Activated T-cell treated with anti-CD3 and anti-CD28 coated beads, Interleukin-2, amount 50 U/mL, for 72 hours (primary cell): ENCODE measurements at regions not wholly inside any gene's neighbourhood (a gene's known extent, or its start where the extent isn't known, plus 50 kb on each side); places are given as distances from the start of the nearest gene placed in this dataset.
A peak's percentile ranks its signal among the peaks of the same experiment; 100 is the strongest.

Experiments used
- ATAC-seq, 2 donors: fragments of 150-1000 bp; cut with Tn5 transposase; replicated peaks in 1 of 2; 2 replicates each; pipeline ENCODE4 v1.10.0; 2021; ENCODE audit warnings: moderate library complexity in 2 of 2, mild to moderate bottlenecking in 1 of 2
- DNase-seq, 2 donors: peaks; one replicate each; pipeline ENCODE4 v3.0.0; 2021 to 2022; ENCODE audit warnings: mixed read lengths in 1 of 2
- H3K27ac Mint-ChIP-seq: one replicate; pipeline ENCODE4 v1.8.0; 2022; ENCODE audit warnings: mild to moderate bottlenecking, moderate library complexity, mixed read lengths
- H3K27me3 Mint-ChIP-seq: one replicate; pipeline ENCODE4 v1.8.0; 2022; ENCODE audit warnings: low read depth, mixed read lengths
- H3K36me3 Mint-ChIP-seq, 2 donors: one replicate each; pipeline ENCODE4 v1.8.0; 2022; ENCODE audit warnings: mixed read lengths in 2 of 2, mild to moderate bottlenecking in 1 of 2; ENCODE audit not compliant: insufficient read depth in 2 of 2
- H3K4me1 Mint-ChIP-seq: one replicate; pipeline ENCODE4 v1.8.0; 2022; ENCODE audit warnings: low read depth, mixed read lengths
- H3K4me3 Mint-ChIP-seq, 2 donors: one replicate each; pipeline ENCODE4 v1.8.0; 2022; ENCODE audit warnings: mild to moderate bottlenecking in 2 of 2, mixed read lengths in 2 of 2, moderate library complexity in 2 of 2
- H3K9me3 Mint-ChIP-seq, 2 donors: one replicate each; pipeline ENCODE4 v1.8.0; 2022; ENCODE audit warnings: mixed read lengths in 2 of 2

DNA sequence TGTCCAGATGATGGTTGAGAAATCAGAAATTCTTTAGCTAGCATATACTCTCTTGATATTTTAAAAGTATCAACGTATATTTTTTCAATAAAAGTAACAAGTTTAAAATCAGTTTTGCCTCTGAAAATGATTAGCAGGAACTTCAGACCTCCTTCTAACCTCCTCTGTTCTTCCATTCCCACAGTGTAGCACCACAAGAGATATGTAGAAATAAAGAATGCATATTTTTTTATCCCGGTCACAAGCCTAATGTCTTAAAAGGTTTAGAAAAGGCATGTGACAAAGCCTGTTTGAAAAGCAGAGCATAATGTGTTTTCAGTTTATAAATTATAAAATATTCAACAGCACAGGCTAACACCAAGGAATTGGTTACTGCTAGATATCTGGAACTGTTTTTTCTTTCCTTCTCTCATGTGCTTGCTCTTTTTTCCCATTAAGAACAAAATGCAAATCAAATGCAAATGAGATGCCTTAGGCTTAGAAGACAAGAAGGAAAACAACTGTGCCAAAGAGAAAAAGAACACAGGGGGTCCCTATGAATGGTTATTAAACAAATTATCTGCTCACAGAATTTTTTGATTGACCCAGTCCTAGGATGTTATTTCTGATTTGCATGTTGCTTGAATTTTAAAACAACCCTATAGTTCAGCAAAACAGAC, 351.7 kb upstream of the FAM241A start:
- ATAC-seq (no peak), DNase-seq (no peak)
- H3K36me3 Mint-ChIP-seq: no peaks in the 10 kb centered on the region
- H3K4me1 Mint-ChIP-seq: no peaks in the 10 kb centered on the region
- H3K9me3 Mint-ChIP-seq: peaks cover 0 to 2% of the 10 kb centered on the region in 2 donors
- H3K4me3 Mint-ChIP-seq: no peak overlapping the region
- H3K27me3 Mint-ChIP-seq: peaks cover 8% of the 10 kb centered on the region
- H3K27ac Mint-ChIP-seq: no peak overlapping the region

GRCh38 chr4:111797455-111798163, 347.6 kb upstream of the FAM241A start:
- Mint-ChIP-seq H3K27me3 (no peaks in the 10 kb centered on the region), H3K9me3 (peaks cover 0 to 2% of the 10 kb centered on the region in 2 donors), H3K4me3 (no peak overlapping the region), H3K4me1 (no peaks in the 10 kb centered on the region), H3K27ac (no peak overlapping the region), H3K36me3 (no peaks in the 10 kb centered on the region)
- DNase-seq (no peak), ATAC-seq (no peak)

DNA sequence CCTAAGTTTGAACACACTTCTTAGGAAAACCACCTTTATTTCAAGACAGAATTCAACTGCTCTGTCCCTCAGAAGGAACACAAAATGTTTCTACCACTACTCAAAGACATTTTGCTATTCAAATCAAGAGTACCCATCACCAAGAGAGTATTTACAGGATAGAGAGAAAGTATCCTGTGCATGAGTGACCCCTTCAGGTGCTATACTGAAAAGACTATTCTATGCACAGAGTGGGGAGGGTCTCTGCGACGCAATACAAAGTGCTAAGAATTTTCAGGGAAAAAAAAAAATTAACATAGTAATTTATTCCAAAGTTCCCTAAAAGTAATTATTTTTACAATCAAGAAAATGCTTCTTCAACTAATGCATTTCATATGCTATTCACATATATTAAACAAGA, 346.4 kb upstream of the FAM241A start:
- Mint-ChIP-seq H3K27ac (no peak overlapping the region), H3K27me3 (no peaks in the 10 kb centered on the region)
- DNase-seq: no peak

GRCh38 chr4:111800551-111800950, 344.7 kb upstream of the FAM241A start:
- H3K4me1 Mint-ChIP-seq: no peaks in the 10 kb centered on the region

More for the DNA sequence above, 346.4 kb upstream of the FAM241A start:
- Mint-ChIP-seq H3K4me3 (no peak overlapping the region), H3K4me1 (no peaks in the 10 kb centered on the region), H3K9me3 (peaks cover 0 to 2% of the 10 kb centered on the region in 2 donors), H3K36me3 (no peaks in the 10 kb centered on the region)
- ATAC-seq: no peak

DNA sequence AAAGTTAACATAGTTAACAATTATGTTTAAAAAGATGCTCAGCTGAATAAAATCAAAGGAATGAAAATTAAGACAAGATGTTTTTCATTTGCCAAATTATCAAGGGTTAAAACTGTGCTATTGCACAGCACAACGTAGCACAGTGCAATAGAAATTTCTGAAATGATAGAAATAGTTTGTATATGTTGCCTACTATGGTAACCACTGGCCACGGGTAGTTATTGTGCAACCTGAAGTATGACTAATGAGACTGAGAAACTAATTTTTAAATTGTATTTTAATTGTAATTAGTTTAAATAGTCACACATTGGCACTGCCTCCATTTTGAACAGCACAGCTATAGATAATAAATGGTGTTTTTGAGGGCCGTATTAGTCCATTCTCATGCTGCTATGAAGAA, 343.1 kb upstream of the FAM241A start:
- Mint-ChIP-seq H3K36me3 (no peaks in the 10 kb centered on the region), H3K27me3 (no peaks in the 10 kb centered on the region), H3K4me1 (no peaks in the 10 kb centered on the region), H3K27ac (no peak overlapping the region), H3K9me3 (peaks cover 0 to 2% of the 10 kb centered on the region in 2 donors), H3K4me3 (no peak overlapping the region)
- ATAC-seq: no peak
- no peak for DNase-seq

More at GRCh38 chr4:111800551-111800950, 344.7 kb upstream of the FAM241A start:
- Mint-ChIP-seq H3K27ac (no peak overlapping the region), H3K4me3 (no peak overlapping the region), H3K9me3 (peaks cover 0 to 2% of the 10 kb centered on the region in 2 donors), H3K27me3 (no peaks in the 10 kb centered on the region), H3K36me3 (no peaks in the 10 kb centered on the region)
- DNase-seq (no peak), ATAC-seq (no peak)

GRCh38 chr4:111806331-111806730, 338.9 kb upstream of the FAM241A start:
- no peaks in the 10 kb centered on the region for H3K36me3 Mint-ChIP-seq
- peaks cover 2% of the 10 kb centered on the region in 2 donors for H3K9me3 Mint-ChIP-seq
- H3K27ac Mint-ChIP-seq: no peak overlapping the region
- H3K4me1 Mint-ChIP-seq: no peaks in the 10 kb centered on the region
- no peaks in the 10 kb centered on the region for H3K27me3 Mint-ChIP-seq
- ATAC-seq (no peak), DNase-seq (no peak)
- no peak overlapping the region for H3K4me3 Mint-ChIP-seq

- no peak overlapping the region for H3K27ac Mint-ChIP-seq
- ATAC-seq (no peak), DNase-seq (no peak)
- no peaks in the 10 kb centered on the region for H3K4me1 Mint-ChIP-seq
- H3K27me3 Mint-ChIP-seq: no peaks in the 10 kb centered on the region
- peaks cover 2% of the 10 kb centered on the region in 2 donors for H3K9me3 Mint-ChIP-seq
- no peak overlapping the region for H3K4me3 Mint-ChIP-seq
- no peaks in the 10 kb centered on the region for H3K36me3 Mint-ChIP-seq
Measured at GRCh38 chr4:111807576-111807975, 337.7 kb upstream of the FAM241A start.

GRCh38 chr4:111808174-111808573, 337.1 kb upstream of the FAM241A start:
- Mint-ChIP-seq H3K27ac (no peak overlapping the region), H3K36me3 (no peaks in the 10 kb centered on the region), H3K27me3 (no peaks in the 10 kb centered on the region), H3K4me3 (no peak overlapping the region), H3K9me3 (peaks cover 2% of the 10 kb centered on the region in 2 donors), H3K4me1 (no peaks in the 10 kb centered on the region)
- ATAC-seq: no peak
- DNase-seq: no peak

GRCh38 chr4:111811661-111812060, 333.6 kb upstream of the FAM241A start:
- DNase-seq (no peak), ATAC-seq (no peak)
- H3K4me3 Mint-ChIP-seq: no peak overlapping the region
- H3K27ac Mint-ChIP-seq: no peak overlapping the region
- H3K4me1 Mint-ChIP-seq: no peaks in the 10 kb centered on the region
- no peaks in the 10 kb centered on the region for H3K36me3 Mint-ChIP-seq
- no peaks in the 10 kb centered on the region for H3K27me3 Mint-ChIP-seq
- H3K9me3 Mint-ChIP-seq: peaks cover 2 to 4% of the 10 kb centered on the region in 2 donors

- Mint-ChIP-seq H3K9me3 (peaks cover 2 to 4% of the 10 kb centered on the region in 2 donors), H3K27ac (no peak overlapping the region), H3K4me1 (no peaks in the 10 kb centered on the region), H3K36me3 (no peaks in the 10 kb centered on the region), H3K27me3 (no peaks in the 10 kb centered on the region), H3K4me3 (no peak overlapping the region)
- no peak for ATAC-seq
- no peak for DNase-seq
Measured at GRCh38 chr4:111812114-111812513, 333.1 kb upstream of the FAM241A start.

DNA sequence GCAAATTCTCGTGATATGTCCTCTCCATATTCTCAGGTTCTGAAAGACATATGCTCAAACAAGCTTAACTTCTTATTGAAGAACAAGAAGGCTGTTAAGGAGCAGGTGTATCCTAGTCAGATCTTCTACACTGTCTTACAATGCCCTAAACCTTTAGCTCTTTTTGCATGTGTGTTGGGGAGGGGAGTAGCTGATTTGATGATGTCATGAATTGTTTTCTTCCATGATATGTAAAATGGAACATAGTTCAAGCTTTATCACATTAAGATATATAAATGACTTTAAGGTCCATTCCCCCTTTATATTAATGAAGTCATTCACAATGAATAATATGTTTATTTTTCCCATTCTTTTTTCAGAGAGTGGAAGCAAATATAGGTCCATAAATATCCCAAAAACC, 332.5 kb upstream of the FAM241A start:
- no peak for ATAC-seq
- Mint-ChIP-seq H3K9me3 (peaks cover 2 to 4% of the 10 kb centered on the region in 2 donors), H3K27me3 (no peaks in the 10 kb centered on the region), H3K4me3 (no peak overlapping the region), H3K27ac (no peak overlapping the region), H3K4me1 (no peaks in the 10 kb centered on the region), H3K36me3 (no peaks in the 10 kb centered on the region)
- no peak for DNase-seq

GRCh38 chr4:111813555-111814140, 331.6 kb upstream of the FAM241A start:
- ATAC-seq (peak in 1 of 2 donors; percentile 32), DNase-seq (no peak)
- Mint-ChIP-seq H3K4me1 (no peaks in the 10 kb centered on the region), H3K27ac (no peak overlapping the region), H3K27me3 (no peaks in the 10 kb centered on the region), H3K36me3 (no peaks in the 10 kb centered on the region), H3K9me3 (peaks cover 2 to 4% of the 10 kb centered on the region in 2 donors), H3K4me3 (no peak overlapping the region)

DNA sequence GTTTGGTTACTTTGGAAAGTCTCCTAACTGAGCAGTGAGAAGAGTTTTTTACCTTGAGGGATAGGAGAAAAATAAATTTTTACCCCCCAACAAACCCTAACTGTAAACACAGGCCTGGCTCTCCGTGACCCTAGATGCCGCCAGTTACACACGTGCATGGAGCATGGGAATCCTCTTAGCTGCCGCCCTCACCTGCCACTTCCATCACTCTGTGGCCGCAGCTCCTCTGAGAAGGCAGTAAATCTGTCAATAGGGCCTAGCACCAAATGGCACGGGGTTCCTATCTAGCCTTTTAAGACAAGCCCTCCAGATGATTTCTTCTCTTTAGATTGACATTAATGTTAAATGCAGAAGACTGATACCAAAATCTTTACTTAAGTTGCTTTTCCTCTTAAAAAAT, 330.3 kb upstream of the FAM241A start:
- Mint-ChIP-seq H3K4me1 (no peaks in the 10 kb centered on the region), H3K4me3 (no peak overlapping the region), H3K36me3 (no peaks in the 10 kb centered on the region), H3K9me3 (peaks cover 0 to 2% of the 10 kb centered on the region in 2 donors), H3K27me3 (no peaks in the 10 kb centered on the region), H3K27ac (no peak overlapping the region)
- DNase-seq (no peak), ATAC-seq (no peak)
